Immature natural killer cell (primary cell): ENCODE measurements at regions not wholly inside any gene's neighbourhood (a gene's known extent, or its start where the extent isn't known, plus 50 kb on each side); places are given as distances from the start of the nearest gene placed in this dataset.

Source experiments
- DNase-seq, 3 donors: peaks; one replicate each; pipeline ENCODE4 v3.0.0; 2022; ENCODE audit warnings: mixed read lengths in 1 of 3
- H3K27ac Mint-ChIP-seq, 6 donors: one replicate each; pipeline ENCODE4 v1.8.0; 2020; ENCODE audit warnings: mixed read lengths in 6 of 6, mild to moderate bottlenecking in 5 of 6, inconsistent platforms in 4 of 6, moderate library complexity in 3 of 6
- H3K27me3 Mint-ChIP-seq, 3 donors: one replicate each; pipeline ENCODE4 v1.8.0; 2020 to 2021; ENCODE audit warnings: low read depth in 3 of 3, mild to moderate bottlenecking in 3 of 3, mixed read lengths in 3 of 3, moderate library complexity in 3 of 3, inconsistent platforms in 1 of 3
- H3K36me3 Mint-ChIP-seq, 3 donors: one replicate each; pipeline ENCODE4 v1.8.0; 2020; ENCODE audit warnings: mixed read lengths in 3 of 3, inconsistent platforms in 2 of 3, mild to moderate bottlenecking in 2 of 3
- H3K4me1 Mint-ChIP-seq, 2 donors: one replicate each; pipeline ENCODE4 v1.8.0; 2020; ENCODE audit warnings: inconsistent platforms in 2 of 2, mild to moderate bottlenecking in 2 of 2, mixed read lengths in 2 of 2, moderate library complexity in 1 of 2
- H3K4me3 Mint-ChIP-seq, 5 donors: one replicate each; pipeline ENCODE4 v1.8.0; 2020; ENCODE audit warnings: mild to moderate bottlenecking in 5 of 5, mixed read lengths in 5 of 5, inconsistent platforms in 3 of 5, moderate library complexity in 3 of 5
- H3K9me3 Mint-ChIP-seq, 6 donors: one replicate each; pipeline ENCODE4 v1.8.0; 2020; ENCODE audit warnings: mild to moderate bottlenecking in 6 of 6, mixed read lengths in 6 of 6, inconsistent platforms in 4 of 6, moderate library complexity in 3 of 6

DNA sequence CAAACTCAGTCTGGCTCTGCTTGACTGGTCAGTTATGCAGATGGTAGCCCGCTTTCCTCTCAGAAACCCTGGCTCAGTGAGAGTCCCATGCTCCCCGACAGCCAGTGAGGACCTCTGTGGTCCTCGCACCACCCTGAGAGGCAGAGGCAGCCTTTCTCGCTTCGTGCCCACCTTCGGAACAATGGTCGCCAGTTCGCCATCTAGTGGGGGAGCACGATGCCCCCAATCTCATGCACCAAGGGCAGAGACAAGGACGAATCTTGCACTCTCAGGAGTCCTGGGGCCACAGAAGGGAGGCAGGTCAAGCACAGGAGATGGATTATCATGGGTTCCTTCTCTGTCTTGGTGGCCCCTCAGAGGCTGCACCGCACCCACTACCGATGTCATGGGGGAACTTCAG is 75.2 kb downstream of the RHCG start:
- Mint-ChIP-seq H3K36me3 (no peaks in the 10 kb centered on the region), H3K4me1 (peaks cover under 1 to 2% of the 10 kb centered on the region in 2 donors), H3K27me3 (peaks cover 18 to 23% (median 20%) of the 10 kb centered on the region in 3 donors), H3K9me3 (no peaks in the 10 kb centered on the region), H3K4me3 (no peak overlapping the region), H3K27ac (no peak overlapping the region)
- DNase-seq = no peak

DNA sequence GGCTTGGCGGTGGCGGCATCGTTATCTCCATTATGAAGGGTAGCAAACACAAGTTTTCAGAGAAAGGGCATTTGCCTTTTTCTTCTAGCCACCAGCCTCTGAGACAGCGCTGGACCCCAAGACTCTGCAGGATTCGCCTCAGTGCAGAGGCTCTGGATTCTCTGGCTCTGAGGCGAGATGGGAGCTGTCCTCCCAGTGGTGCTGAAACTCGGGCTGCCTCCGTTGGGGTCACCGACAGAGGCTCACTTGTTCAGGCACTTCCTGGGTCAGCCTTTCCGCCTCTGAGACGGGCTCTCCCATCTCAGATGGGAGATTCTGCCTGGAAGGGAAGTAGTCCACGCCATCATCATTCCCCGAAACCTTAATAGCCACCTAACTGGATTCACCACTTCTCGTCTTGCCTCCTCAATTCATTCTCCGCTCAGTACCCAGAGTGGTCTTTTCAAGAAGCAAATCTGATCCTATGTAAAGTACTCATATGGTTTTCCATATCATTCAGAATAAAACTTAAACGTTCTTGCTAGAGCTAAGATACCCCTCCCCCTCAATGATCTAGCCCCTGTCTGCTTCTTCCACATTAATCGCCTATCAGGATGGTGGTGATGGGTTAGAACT is 76.9 kb downstream of the RHCG start:
- H3K36me3 Mint-ChIP-seq = no peaks in the 10 kb centered on the region
- DNase-seq = peak in 1 of 3 donors; percentile 26
- H3K9me3 Mint-ChIP-seq = no peaks in the 10 kb centered on the region
- H3K27ac Mint-ChIP-seq = no peak overlapping the region
- peaks cover 4 to 5% of the 10 kb centered on the region in 2 donors for H3K4me1 Mint-ChIP-seq
- H3K27me3 Mint-ChIP-seq = peaks cover 23 to 32% (median 27%) of the 10 kb centered on the region in 3 donors
- H3K4me3 Mint-ChIP-seq = no peak overlapping the region

DNA sequence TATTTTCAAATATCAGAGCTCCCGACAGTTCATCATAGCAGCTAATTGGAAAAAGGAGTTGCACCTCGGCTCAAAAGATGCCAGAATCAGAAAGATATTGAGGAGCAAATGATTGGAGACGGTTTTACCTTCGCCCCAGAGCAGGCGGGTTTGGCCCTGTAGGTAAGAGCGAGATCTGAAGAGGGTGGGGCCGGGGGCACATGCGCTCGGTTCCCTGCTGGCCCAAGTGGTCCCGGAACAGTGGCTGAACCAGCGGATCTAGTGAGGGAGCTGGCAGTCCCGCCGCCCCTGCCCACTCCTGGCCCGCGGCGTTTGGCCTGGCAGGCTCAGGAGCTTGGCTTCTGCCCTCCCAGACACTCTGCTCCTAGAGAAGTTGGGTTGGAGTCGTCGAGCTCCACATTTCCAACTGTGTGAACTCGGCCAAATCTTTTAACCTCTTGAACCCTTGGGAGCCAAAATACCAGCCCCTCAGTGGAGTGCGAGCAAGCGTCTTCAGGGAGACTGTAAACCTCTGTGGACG is 79.1 kb downstream of the RHCG start:
- Mint-ChIP-seq H3K27ac (no peak overlapping the region), H3K9me3 (no peaks in the 10 kb centered on the region), H3K4me1 (peaks cover 4 to 5% of the 10 kb centered on the region in 2 donors)

DNA sequence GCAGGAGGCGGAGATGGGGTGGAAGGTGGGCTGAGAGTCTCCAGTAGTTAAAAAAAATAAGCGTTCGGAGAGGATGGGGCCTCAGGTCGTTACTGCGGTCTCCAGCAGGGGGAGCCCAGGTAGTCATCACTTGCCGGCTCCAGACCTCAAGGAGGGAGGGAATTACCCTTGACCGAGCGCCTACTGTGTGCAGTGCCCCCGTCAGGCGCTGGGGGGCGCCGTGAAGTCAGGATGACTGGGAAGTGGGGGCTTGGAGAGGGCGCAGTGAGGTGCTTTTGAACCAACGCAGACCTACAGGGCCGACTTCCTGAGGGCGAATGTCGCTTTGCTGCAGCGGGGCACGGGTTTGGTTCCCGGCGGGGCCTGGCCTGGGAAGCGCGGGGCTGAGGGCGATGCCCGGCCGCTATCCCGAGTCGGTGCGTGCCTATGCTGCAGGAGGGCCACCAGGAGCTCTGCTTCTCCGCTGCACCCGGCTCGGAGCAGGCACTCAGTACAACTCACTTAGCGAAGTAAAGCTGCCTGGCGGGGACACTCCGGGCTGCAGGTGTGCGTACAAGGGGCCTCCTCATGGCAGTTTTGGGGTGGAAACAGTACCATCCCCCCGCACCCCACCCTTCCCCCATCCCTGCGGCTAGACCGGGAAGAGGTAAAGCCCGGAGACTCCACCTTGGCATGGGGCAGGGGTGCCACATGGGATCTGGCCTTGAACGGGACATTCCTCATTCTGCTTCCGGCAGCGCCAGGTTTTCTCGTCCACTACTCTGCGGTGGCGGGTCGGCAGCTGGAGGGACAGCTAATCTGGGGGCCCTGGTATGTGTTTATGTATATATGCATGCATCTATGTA is 79.8 kb downstream of the RHCG start:
- H3K4me3 Mint-ChIP-seq = no peak overlapping the region
- H3K36me3 Mint-ChIP-seq = no peaks in the 10 kb centered on the region
- no peak overlapping the region for H3K27ac Mint-ChIP-seq
- H3K4me1 Mint-ChIP-seq = peaks cover 7 to 8% of the 10 kb centered on the region in 2 donors
- H3K9me3 Mint-ChIP-seq = no peaks in the 10 kb centered on the region
- peaks cover 23 to 57% (median 46%) of the 10 kb centered on the region in 3 donors for H3K27me3 Mint-ChIP-seq
- DNase-seq = peak; percentile 66 to 69 (median 67)

More for the DNA sequence above, 79.1 kb downstream of the RHCG start:
- H3K36me3 Mint-ChIP-seq = no peaks in the 10 kb centered on the region
- no peak for DNase-seq
- H3K27me3 Mint-ChIP-seq = peaks cover 22 to 53% (median 42%) of the 10 kb centered on the region in 3 donors
- H3K4me3 Mint-ChIP-seq = no peak overlapping the region

DNA sequence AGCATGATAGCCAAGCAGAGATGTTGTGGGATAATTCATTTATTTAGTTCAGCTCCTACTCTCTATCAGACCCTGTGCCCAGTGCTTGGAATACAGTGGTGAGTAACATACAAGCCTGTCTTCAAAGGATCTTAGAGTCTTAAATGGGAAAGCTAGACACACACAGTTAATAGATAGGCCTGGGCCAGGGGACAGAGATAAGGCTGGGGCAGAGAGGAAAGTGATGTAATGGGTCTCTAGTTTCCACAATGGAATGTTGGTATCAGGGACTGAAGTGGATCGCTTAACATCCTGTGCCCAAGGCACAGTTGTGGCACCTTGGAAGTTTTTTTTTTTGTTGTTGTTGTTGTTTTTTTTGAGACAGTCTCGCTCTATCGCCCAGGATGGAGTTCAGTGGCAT is 79.9 kb upstream of the POLG start:
- H3K9me3 Mint-ChIP-seq = no peaks in the 10 kb centered on the region
- no peak overlapping the region for H3K4me3 Mint-ChIP-seq
- H3K27ac Mint-ChIP-seq = no peak overlapping the region
- peaks cover 13 to 22% of the 10 kb centered on the region in 2 donors for H3K4me1 Mint-ChIP-seq
- no peaks in the 10 kb centered on the region for H3K36me3 Mint-ChIP-seq
- peaks cover 26 to 71% (median 59%) of the 10 kb centered on the region in 3 donors for H3K27me3 Mint-ChIP-seq
- DNase-seq = no peak

DNA sequence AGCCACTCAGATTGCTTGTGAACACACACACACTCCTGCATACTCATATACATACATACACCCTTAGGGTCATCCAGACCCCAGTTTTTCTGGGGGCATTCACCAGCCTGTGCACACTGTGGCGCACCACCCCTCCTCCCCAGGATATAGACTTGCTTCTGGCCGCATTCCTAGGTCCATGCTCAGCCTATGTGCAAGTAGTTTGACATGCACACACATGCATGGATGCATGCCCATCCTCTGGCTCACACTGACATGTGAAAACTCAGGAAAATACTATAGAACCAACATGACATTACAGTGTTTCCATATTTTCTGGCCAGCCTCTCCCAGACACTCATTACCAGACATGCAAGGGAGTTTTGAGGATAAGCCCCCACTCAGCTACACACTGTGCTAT is 79.3 kb upstream of the POLG start:
- DNase-seq = no peak
- H3K4me1 Mint-ChIP-seq = peaks cover 20 to 29% of the 10 kb centered on the region in 2 donors
- H3K27me3 Mint-ChIP-seq = peaks cover 24 to 68% (median 58%) of the 10 kb centered on the region in 3 donors
- H3K9me3 Mint-ChIP-seq = no peaks in the 10 kb centered on the region
- H3K4me3 Mint-ChIP-seq = no peak overlapping the region
- no peak overlapping the region for H3K27ac Mint-ChIP-seq
- H3K36me3 Mint-ChIP-seq = no peaks in the 10 kb centered on the region

DNA sequence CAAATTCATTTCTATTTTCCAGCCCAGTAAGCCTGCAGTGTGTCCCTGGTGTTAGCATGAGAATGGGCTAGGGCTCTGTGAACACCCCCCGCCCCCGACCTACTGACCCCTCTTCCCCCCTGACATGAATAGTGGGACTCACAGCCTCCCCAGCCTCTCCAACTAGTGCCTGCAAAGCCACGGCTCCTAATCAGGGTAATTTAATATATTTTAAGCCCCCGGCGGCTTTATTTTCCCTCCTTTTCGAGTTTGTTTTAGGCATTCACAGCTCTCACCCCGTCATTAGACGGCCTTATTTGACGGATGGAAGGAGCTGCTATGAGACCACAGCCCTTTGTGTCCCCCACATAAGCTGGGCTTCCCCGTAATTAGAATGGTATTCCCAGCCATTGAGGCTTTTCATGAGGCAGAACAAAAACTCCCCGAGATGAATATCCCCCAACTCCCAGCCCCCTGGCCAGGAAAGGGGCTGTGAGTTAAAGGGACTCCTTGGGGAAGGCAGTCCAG is 78.3 kb upstream of the POLG start:
- H3K27ac Mint-ChIP-seq = no peak overlapping the region

DNA sequence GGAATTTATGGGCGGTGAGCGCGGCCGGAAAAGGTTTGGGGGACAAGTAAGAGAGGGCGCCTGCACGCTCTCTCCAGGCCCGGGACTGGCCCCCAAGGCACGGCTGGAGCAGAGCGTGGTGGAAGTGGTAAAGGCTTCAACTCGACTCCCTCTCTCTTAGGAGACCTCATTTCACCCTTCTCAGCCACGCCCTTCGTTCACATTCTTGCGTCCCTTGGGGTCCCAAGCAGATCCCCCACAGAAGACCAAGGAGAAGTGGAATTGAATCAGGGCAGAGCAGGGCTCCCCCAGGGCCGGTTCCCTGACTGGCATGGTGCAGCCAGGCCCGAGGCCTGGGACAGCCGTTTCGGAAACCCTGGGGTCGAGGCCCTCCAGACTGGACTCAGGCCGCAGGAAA is 75.4 kb upstream of the POLG start:
- peaks cover 40 to 49% of the 10 kb centered on the region in 2 donors for H3K4me1 Mint-ChIP-seq
- H3K9me3 Mint-ChIP-seq = no peaks in the 10 kb centered on the region

More for the DNA sequence above, 78.3 kb upstream of the POLG start:
- no peak for DNase-seq
- Mint-ChIP-seq H3K4me1 (peaks cover 30 to 39% of the 10 kb centered on the region in 2 donors), H3K4me3 (no peak overlapping the region), H3K9me3 (no peaks in the 10 kb centered on the region), H3K27me3 (peaks cover 30 to 69% (median 65%) of the 10 kb centered on the region in 3 donors), H3K36me3 (no peaks in the 10 kb centered on the region)

DNA sequence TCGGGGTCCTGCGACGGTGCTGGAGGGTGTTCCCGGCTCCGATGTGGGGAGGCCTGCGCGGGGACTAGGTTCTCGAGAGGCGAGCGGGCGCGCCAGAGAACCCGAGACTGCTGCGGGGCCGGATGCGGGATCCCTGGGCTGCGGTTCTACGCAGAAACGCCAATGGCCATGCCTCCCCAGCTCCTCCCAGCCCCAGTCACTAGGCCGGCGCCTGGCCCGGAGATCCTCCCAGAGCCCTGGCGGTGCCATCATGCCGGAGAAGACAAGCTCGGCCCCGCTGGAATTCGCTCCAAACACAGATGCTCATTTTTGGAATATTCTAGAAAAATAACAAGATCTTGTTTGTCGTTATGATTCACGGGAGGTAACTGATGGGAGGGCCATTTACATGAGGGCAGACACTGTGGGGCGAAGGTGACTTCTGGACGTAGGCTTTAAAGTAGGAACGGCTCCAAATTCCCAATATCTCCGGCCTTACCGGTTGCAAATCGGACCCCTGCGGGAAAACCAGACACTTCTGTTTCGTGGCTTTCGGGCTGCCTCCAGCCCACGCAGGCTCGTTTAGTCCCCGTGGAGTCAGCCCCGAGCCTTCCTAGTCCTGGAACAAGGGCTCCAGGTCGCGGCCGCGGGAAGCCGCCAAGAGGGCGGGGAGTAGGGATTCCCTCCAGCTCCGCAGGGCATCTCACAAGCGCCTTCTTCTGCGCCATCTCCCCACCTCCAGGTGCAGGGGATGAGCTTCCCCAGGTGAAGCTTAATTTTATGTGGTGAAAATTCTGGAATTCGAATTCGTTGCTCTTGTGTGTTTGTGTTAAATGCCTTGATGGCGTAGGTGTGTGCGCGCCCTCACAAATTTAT is 74.8 kb upstream of the POLG start:
- Mint-ChIP-seq H3K4me3 (peak overlapping the region; percentile 85 to 99 (median 91)), H3K9me3 (no peaks in the 10 kb centered on the region), H3K36me3 (no peaks in the 10 kb centered on the region), H3K4me1 (peaks cover 40 to 49% of the 10 kb centered on the region in 2 donors), H3K27me3 (peaks cover 28 to 70% (median 69%) of the 10 kb centered on the region in 3 donors), H3K27ac (no peak overlapping the region)
- DNase-seq = no peak

More for the DNA sequence above, 75.4 kb upstream of the POLG start:
- Mint-ChIP-seq H3K36me3 (no peaks in the 10 kb centered on the region), H3K27me3 (peaks cover 28 to 72% (median 70%) of the 10 kb centered on the region in 3 donors), H3K4me3 (peak overlapping the region in 3 of 5 donors; percentile 13 to 46 (median 20)), H3K27ac (no peak overlapping the region)
- no peak for DNase-seq

DNA sequence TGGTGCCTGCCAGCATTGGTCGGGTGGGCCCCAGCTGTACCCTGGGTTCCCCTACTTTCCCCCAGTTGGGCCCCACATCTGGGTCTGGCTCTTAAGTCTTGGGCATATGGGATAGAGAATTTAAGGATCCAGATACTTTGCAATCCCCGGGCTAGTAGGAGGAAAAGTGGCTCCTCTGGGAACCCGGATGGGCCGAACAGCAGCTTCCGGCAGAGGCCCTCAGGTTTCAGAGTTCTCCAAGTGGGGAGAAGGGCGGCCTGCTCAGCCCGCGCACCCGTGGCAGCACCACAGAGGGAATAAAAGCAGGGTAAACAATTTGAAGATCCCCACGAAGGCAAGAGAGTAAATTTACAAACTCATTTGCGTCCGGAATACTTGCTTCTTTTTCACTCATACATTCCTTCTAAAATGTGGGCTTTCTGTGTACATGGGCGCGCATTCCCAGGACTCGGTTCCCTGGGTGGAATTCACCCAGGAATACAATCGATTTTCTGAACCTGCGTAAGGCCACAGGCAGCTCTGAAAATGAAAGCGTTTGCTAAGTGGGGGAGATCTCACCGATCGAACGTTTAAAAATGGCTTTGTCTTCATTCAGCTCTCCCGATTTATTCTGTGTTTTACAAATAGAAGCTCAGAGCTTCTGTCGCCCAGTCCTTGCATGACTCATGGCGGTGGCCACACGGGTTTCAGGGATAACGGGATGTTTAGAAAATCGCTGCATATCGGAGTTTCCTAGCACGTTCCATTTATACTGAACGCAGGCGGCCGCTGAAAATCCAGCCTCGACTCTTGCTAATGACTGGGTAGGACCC is 74.0 kb upstream of the POLG start:
- Mint-ChIP-seq H3K9me3 (no peaks in the 10 kb centered on the region), H3K36me3 (no peaks in the 10 kb centered on the region), H3K27ac (no peak overlapping the region), H3K27me3 (peaks cover 28 to 70% (median 70%) of the 10 kb centered on the region in 3 donors), H3K4me1 (peaks cover 40 to 49% of the 10 kb centered on the region in 2 donors), H3K4me3 (peak overlapping the region; percentile 85 to 99 (median 91))
- no peak for DNase-seq

DNA sequence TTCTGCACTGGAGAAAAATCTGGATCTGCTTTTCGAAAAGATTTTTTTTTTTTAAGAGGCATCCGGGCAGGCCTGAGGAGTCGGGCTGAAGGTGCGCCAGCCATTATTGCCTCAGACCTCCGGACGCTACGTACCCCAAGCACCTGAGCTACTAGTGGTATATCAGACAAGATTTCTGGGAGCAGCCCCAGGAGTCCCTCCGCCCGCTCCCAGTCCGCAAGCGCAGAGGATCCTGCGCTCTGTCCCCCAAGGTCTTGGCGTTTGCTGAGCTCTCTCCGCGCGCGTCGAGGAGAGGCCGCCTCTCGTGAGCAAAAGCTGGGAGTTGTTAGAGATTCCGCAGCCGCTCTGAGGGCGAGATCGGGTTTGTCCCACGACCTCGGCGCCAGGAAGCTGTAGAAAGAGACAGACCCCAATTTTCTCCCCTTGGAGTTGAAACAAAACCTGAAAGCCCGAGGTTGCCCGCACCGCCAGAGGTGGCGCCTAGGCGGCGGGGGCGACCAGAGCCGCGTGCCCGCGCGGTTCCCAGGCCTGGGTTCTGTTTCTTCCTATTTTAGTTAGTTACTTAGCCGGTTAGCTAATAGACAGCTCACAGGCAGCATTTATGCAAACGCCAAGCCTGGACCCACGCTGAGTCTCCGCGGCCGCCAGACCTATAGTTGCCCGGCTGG is 72.5 kb upstream of the POLG start:
- Mint-ChIP-seq H3K36me3 (no peaks in the 10 kb centered on the region), H3K4me1 (peaks cover 40 to 49% of the 10 kb centered on the region in 2 donors), H3K4me3 (peak overlapping the region in 2 of 5 donors; percentile 26 to 58), H3K27me3 (peaks cover 32 to 64% (median 60%) of the 10 kb centered on the region in 3 donors), H3K9me3 (no peaks in the 10 kb centered on the region), H3K27ac (no peak overlapping the region)
- DNase-seq = no peak

DNA sequence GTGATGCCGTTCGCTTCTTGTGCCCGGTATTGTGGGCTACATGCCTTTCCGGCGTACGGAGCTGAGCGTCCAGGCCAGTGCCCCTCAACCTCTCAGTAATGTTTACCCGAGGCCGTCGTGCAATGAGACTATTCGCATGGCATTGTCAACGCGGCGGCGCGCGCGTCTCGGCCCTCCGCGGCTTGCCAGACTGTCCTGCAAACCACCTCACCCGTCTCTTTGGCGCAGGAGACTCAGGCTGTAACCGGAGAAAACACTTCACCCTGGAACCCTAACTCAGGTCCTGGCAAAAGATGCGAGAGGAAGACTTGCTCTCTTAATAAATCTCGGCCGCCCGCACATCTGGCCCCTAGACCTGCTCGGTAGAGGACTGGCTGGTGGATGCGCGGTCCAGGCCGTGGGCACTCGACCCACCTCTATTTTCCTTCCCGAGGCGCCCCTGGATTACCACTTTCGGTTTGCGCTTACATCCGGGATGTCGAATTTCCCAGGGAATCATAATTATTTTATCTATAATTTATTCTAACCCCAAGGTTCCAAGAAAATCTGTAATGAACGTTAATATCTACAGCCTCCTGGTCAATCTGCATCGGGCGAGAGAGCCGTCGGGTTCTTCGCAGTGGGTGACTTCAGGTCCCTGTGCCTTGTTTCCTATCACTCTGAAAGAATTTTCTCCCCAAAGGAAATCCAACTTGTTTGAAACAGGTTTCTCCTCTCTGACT is 71.8 kb upstream of the POLG start:
- peaks cover 33 to 61% (median 57%) of the 10 kb centered on the region in 3 donors for H3K27me3 Mint-ChIP-seq
- no peak for DNase-seq
- H3K9me3 Mint-ChIP-seq = no peaks in the 10 kb centered on the region
- H3K36me3 Mint-ChIP-seq = no peaks in the 10 kb centered on the region
- peaks cover 36 to 44% of the 10 kb centered on the region in 2 donors for H3K4me1 Mint-ChIP-seq
- H3K4me3 Mint-ChIP-seq = peak overlapping the region in 1 of 5 donors; percentile 58
- no peak overlapping the region for H3K27ac Mint-ChIP-seq
